Activated B cell treated with CpG ODN at 0.5 μM for 24 hours (primary cell): ENCODE measurements at regions not wholly inside any gene's neighbourhood (a gene's known extent, or its start where the extent isn't known, plus 50 kb on each side); places are given as distances from the start of the nearest gene placed in this dataset.

Experiments
- ATAC-seq: fragments of 200-7000 bp; cut with Tn5 transposase; one replicate; pipeline ENCODE4 v1.10.0; 2021; ENCODE audit warnings: low read depth, mild to moderate bottlenecking, moderate library complexity
- CTCF ChIA-PET: fragments of 350-600 bp; sonication (Branson Sonifier 250); formaldehyde crosslinking; loops from one replicate; lab custom pipeline; 2021; ENCODE audit warnings: antibody characterized with exemption; lab: Charles Lee
- POLR2A ChIA-PET: fragments of 350-600 bp; sonication (Branson Sonifier 250); formaldehyde crosslinking; loops from one replicate; lab custom pipeline; 2021; ENCODE audit warnings: antibody characterized with exemption; lab: Charles Lee
- DNase-seq: peaks from one replicate; pipeline ENCODE4 v3.0.0; 2022
- H3K27ac Mint-ChIP-seq: one replicate; pipeline ENCODE4 v1.8.0; 2020; ENCODE audit warnings: mixed read lengths
- H3K27me3 Mint-ChIP-seq: one replicate; pipeline ENCODE4 v1.8.0; 2021; ENCODE audit warnings: mixed read lengths
- H3K36me3 Mint-ChIP-seq: one replicate; pipeline ENCODE4 v1.8.0; 2021; ENCODE audit warnings: low read depth, mixed read lengths
- H3K4me1 Mint-ChIP-seq: one replicate; pipeline ENCODE4 v1.8.0; 2021; ENCODE audit warnings: mixed read lengths
- H3K4me3 Mint-ChIP-seq: one replicate; pipeline ENCODE4 v1.8.0; 2020; ENCODE audit warnings: mild to moderate bottlenecking, mixed read lengths
- H3K9me3 Mint-ChIP-seq: one replicate; pipeline ENCODE4 v1.8.0; 2020; ENCODE audit warnings: mixed read lengths
- CTCF ChIP-seq: fragments of 200-600 bp; IDR thresholded peaks from one replicate; pipeline ENCODE4 v1.8.0; 2022; ENCODE audit warnings: antibody characterized with exemption, mild to moderate bottlenecking
- intact Hi-C: fragments of 100-400 bp; cut with micrococcal nuclease; formaldehyde crosslinking; loops from one replicate; pipeline ENCODE4 v1.15.1; 2024

- Mint-ChIP-seq H3K27ac (no peak overlapping the region), H3K4me1 (no peaks in the 10 kb centered on the region), H3K27me3 (peaks cover 8% of the 10 kb centered on the region), H3K36me3 (peaks cover 4% of the 10 kb centered on the region), H3K4me3 (no peak overlapping the region), H3K9me3 (peaks cover 28% of the 10 kb centered on the region)
- TF ChIP-seq CTCF: no peak
- CTCF ChIA-PET: no interaction called here
- POLR2A ChIA-PET: no interaction called here
- ATAC-seq: no peak
- intact Hi-C loops: no loop called here
- DNase-seq: no peak
Observed at GRCh38 chr4:85218756-85219155, 252.3 kb upstream of the WDFY3 start.

- ChIA-PET POLR2A (no interaction called here), CTCF (no interaction called here)
- intact Hi-C loops: no loop called here
- Mint-ChIP-seq H3K27ac (no peak overlapping the region), H3K4me3 (no peak overlapping the region), H3K9me3 (peaks cover 25% of the 10 kb centered on the region), H3K27me3 (peaks cover 6% of the 10 kb centered on the region), H3K36me3 (peaks cover 4% of the 10 kb centered on the region), H3K4me1 (no peaks in the 10 kb centered on the region)
- TF ChIP-seq CTCF: no peak
- DNase-seq: no peak
- ATAC-seq: no peak
Observed at GRCh38 chr4:85221606-85222005, 253.3 kb upstream of the ARHGAP24 start.

- POLR2A ChIA-PET: no interaction called here
- Mint-ChIP-seq H3K36me3 (no peaks in the 10 kb centered on the region), H3K9me3 (peaks cover 17% of the 10 kb centered on the region), H3K4me1 (no peaks in the 10 kb centered on the region), H3K27me3 (peaks cover 6% of the 10 kb centered on the region), H3K4me3 (no peak overlapping the region), H3K27ac (no peak overlapping the region)
- no peak for ATAC-seq
- DNase-seq: no peak
- no peak for TF ChIP-seq CTCF
- intact Hi-C loops: no loop called here
- CTCF ChIA-PET: no interaction called here
Observed at GRCh38 chr4:85222561-85222960, 252.4 kb upstream of the ARHGAP24 start.

GRCh38 chr4:85228264-85228663 is 246.7 kb upstream of the ARHGAP24 start:
- DNase-seq (no peak), ATAC-seq (no peak)
- ChIA-PET CTCF (no interaction called here), POLR2A (no interaction called here)
- no peak for TF ChIP-seq CTCF
- no peak overlapping the region for H3K27ac Mint-ChIP-seq
- H3K36me3 Mint-ChIP-seq: no peaks in the 10 kb centered on the region
- H3K27me3 Mint-ChIP-seq: peaks cover 6% of the 10 kb centered on the region
- no peaks in the 10 kb centered on the region for H3K4me1 Mint-ChIP-seq
- intact Hi-C loops: loop anchor here (5.0 kb wide), 1 partner anchor 519 kb away; no protein-coding TSS in a partner anchor
- peaks cover 3% of the 10 kb centered on the region for H3K9me3 Mint-ChIP-seq
- no peak overlapping the region for H3K4me3 Mint-ChIP-seq

GRCh38 chr4:85233516-85233915 is 241.4 kb upstream of the ARHGAP24 start:
- Mint-ChIP-seq H3K27me3 (peaks cover 4% of the 10 kb centered on the region), H3K4me1 (no peaks in the 10 kb centered on the region), H3K27ac (no peak overlapping the region), H3K9me3 (no peaks in the 10 kb centered on the region), H3K4me3 (no peak overlapping the region), H3K36me3 (no peaks in the 10 kb centered on the region)
- peak; percentile 25 for ATAC-seq
- ChIA-PET POLR2A (no interaction called here), CTCF (no interaction called here)
- intact Hi-C loops: no loop called here
- TF ChIP-seq CTCF: no peak
- DNase-seq: no peak
